IPS-15b (cell line): ENCODE measurements at regions not wholly inside any gene's neighbourhood (a gene's known extent, or its start where the extent isn't known, plus 50 kb on each side); places are given as distances from the start of the nearest gene placed in this dataset.

Source experiments
- H3K27me3 ChIP-seq: one replicate; pipeline ENCODE4 v1.6.1; 2013; ENCODE audit warnings: low read length; ENCODE audit not compliant: control insufficient read depth, insufficient read depth
- H3K36me3 ChIP-seq: one replicate; pipeline ENCODE4 v1.6.1; 2013; ENCODE audit warnings: low read length; ENCODE audit not compliant: control insufficient read depth, insufficient read depth
- H3K4me1 ChIP-seq: one replicate; pipeline ENCODE4 v1.6.1; 2013; ENCODE audit warnings: mild to moderate bottlenecking, low read length; ENCODE audit not compliant: control insufficient read depth, insufficient read depth
- H3K4me3 ChIP-seq: one replicate; pipeline ENCODE4 v1.5.1; 2013; ENCODE audit warnings: low read depth, low read length
- H3K9ac ChIP-seq: one replicate; pipeline ENCODE4 v1.6.1; 2013; ENCODE audit warnings: low read depth, mild to moderate bottlenecking, low read length
- H3K9me3 ChIP-seq: one replicate; pipeline ENCODE4 v1.6.1; 2013; ENCODE audit warnings: mild to moderate bottlenecking, low read length; ENCODE audit not compliant: control insufficient read depth, insufficient read depth

DNA sequence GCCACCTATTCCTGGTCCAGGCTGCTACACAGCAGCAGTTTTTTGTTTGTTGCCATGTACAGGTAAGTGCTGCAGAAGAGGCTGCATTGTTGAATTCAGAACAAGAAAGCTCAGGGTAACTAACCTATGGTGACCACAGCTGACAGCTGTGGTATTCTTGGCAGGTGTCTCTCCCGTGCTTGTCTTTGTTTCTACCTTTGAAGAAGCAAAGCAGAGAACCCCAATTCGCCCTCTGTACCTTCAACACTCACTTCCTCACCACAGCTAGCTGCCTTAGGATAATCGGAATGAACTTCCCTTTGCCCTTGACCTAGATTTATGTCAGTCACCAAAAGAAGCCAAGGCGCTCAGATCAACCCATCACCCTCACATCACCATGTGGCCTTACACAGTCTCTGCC, 1703.3 kb upstream of the SLC10A2 start:
- Histone ChIP-seq H3K36me3 (no peaks in the 10 kb centered on the region), H3K4me3 (no peak overlapping the region), H3K9me3 (no peaks in the 10 kb centered on the region), H3K9ac (no peak overlapping the region), H3K27me3 (no peaks in the 10 kb centered on the region), H3K4me1 (peaks cover 4% of the 10 kb centered on the region)

DNA sequence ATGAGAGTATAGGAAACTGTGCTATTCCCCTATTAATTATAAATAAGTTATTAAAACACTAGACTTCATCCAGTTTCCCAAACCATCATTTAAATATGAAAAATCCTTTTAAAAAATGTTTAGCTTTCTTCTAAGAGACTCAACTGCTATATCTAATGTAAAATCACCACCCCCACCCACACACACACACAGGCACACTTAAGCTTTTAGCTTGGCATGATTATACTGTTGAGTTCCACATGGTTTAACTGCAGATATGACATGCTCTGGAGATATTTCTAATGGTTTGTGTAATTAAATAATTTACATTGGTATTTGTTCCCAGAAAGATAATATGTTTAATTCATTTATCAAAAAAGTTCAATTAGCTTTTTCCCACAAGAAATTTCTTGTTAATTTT, 1700.1 kb upstream of the SLC10A2 start:
- Histone ChIP-seq H3K4me3 (no peak overlapping the region), H3K36me3 (no peaks in the 10 kb centered on the region), H3K9ac (no peak overlapping the region), H3K4me1 (no peaks in the 10 kb centered on the region), H3K9me3 (no peaks in the 10 kb centered on the region), H3K27me3 (no peaks in the 10 kb centered on the region)

DNA sequence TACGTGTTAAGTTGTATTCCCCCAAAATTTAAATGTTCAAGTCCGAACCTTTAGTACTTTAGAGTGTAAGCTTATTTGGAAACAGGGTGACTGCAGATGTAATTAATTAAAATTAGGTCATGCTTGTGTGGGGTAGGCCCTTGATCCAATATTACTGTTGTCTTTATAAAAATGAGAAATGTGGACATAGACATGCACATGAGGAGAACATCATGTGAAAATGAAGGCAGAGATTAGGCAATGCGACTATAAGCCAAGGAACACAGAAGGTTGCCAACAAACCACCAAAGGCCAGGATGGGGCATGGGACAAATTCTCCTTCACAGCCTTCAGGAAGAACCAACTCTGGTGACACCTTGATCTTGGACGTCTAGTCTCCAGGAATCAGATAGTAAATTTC, 1698.4 kb upstream of the SLC10A2 start:
- no peaks in the 10 kb centered on the region for H3K36me3 ChIP-seq
- no peaks in the 10 kb centered on the region for H3K27me3 ChIP-seq
- no peak overlapping the region for H3K9ac ChIP-seq
- no peak overlapping the region for H3K4me3 ChIP-seq
- no peaks in the 10 kb centered on the region for H3K9me3 ChIP-seq
- no peaks in the 10 kb centered on the region for H3K4me1 ChIP-seq

GRCh38 chr13:104759069-104759468, 1692.9 kb upstream of the SLC10A2 start:
- Histone ChIP-seq H3K27me3 (no peaks in the 10 kb centered on the region), H3K4me1 (no peaks in the 10 kb centered on the region), H3K36me3 (no peaks in the 10 kb centered on the region), H3K9me3 (no peaks in the 10 kb centered on the region), H3K9ac (no peak overlapping the region), H3K4me3 (no peak overlapping the region)

- Histone ChIP-seq H3K36me3 (no peaks in the 10 kb centered on the region), H3K4me3 (no peak overlapping the region), H3K27me3 (no peaks in the 10 kb centered on the region), H3K4me1 (no peaks in the 10 kb centered on the region), H3K9ac (no peak overlapping the region), H3K9me3 (no peaks in the 10 kb centered on the region)
Measured at GRCh38 chr13:104757712-104758111, 1691.5 kb upstream of the SLC10A2 start.

DNA sequence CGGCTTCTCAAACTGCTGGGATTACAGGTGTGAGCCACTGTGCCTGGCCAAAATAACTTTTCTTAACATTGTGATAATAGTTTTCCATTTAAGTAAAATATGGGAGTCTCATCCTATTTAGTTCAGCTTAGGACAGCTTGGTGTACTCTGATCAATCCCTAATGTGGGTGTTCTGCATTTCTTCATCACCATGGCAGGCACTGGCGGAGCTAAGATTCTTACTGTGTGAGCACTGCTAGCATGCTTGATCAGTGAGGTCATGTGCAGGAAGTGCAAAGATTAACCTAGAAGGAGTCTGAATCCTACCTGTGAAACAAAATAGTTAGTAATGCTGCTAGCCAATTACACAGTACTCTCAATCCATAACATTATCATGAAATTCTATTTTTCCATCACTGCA, 1684.2 kb upstream of the SLC10A2 start:
- no peak overlapping the region for H3K9ac ChIP-seq
- H3K9me3 ChIP-seq = no peaks in the 10 kb centered on the region
- no peak overlapping the region for H3K4me3 ChIP-seq
- no peaks in the 10 kb centered on the region for H3K36me3 ChIP-seq
- H3K27me3 ChIP-seq = no peaks in the 10 kb centered on the region
- no peaks in the 10 kb centered on the region for H3K4me1 ChIP-seq

DNA sequence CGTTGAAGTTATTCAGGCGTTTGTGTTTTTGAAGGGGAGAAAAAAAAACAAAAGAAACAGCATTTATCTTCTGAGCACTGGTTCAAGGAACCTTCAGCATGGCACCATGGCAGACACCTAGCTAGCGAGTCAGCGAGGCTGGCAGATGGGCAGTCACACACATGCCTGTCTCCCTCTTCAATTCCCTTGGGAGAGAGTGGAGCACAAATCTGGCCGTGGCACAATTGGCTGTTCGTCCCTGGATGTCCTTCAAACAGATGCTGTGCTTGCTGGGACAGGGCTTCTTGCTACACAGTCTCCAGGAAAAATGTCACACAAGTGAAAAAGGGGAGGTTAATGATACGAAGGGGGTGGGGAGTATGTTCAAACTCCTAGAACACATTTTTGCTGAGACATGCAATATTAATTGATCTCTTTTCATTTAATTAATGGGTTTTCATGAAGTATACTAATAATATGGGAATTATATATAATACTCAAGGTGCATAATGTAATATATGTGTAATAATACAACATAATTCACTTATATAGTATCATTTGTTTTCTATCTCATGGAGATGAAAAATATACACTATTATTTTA, 1674.5 kb upstream of the SLC10A2 start:
- no peaks in the 10 kb centered on the region for H3K27me3 ChIP-seq
- H3K36me3 ChIP-seq = no peaks in the 10 kb centered on the region
- no peaks in the 10 kb centered on the region for H3K9me3 ChIP-seq
- no peak overlapping the region for H3K4me3 ChIP-seq
- H3K4me1 ChIP-seq = no peaks in the 10 kb centered on the region
- H3K9ac ChIP-seq = no peak overlapping the region

DNA sequence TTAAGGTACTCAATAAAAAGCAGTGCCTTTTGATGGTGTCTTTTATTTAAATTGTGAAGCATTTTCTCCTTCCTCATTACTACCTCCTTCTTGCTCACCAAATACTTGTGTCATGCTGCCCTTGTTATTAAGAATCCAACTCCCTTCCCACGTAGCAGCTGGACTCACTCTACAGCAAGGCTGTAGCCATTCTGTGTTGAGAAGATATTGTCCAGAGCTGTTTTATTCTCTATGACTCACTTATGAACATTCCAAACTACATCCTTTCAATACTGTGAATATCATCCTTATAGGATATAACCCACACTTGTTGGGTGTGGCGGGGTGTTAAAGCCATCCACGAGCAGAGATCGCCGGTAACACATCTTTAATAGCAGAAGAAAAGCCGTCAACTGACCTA, 1671.5 kb upstream of the SLC10A2 start:
- no peaks in the 10 kb centered on the region for H3K36me3 ChIP-seq
- no peak overlapping the region for H3K4me3 ChIP-seq
- H3K4me1 ChIP-seq = no peaks in the 10 kb centered on the region
- no peaks in the 10 kb centered on the region for H3K9me3 ChIP-seq
- H3K9ac ChIP-seq = no peak overlapping the region
- H3K27me3 ChIP-seq = no peaks in the 10 kb centered on the region

- H3K36me3 ChIP-seq = no peaks in the 10 kb centered on the region
- no peak overlapping the region for H3K4me3 ChIP-seq
- no peaks in the 10 kb centered on the region for H3K4me1 ChIP-seq
- no peak overlapping the region for H3K9ac ChIP-seq
- no peaks in the 10 kb centered on the region for H3K9me3 ChIP-seq
- H3K27me3 ChIP-seq = no peaks in the 10 kb centered on the region
Measured at GRCh38 chr13:104733427-104733826, 1667.2 kb upstream of the SLC10A2 start.

DNA sequence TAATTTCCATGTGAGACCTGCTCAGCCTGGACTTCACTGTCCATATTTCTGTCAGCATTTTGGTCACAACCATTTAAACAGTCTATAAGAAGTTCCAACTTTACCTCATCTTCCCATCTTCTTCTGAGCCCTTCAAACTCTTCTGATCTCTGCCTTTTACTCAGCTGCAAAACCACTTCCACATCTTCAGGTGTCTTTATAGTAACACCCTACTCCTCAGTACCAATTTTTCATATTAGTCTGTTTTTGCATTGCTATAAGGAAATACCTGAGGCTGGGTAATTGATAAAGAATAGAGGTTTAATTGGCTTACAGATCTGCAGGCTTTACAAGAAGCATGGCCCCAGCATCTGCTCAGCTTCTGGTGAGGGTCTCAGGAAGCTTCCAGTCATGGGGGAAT, 1648.9 kb upstream of the SLC10A2 start:
- Histone ChIP-seq H3K9me3 (no peaks in the 10 kb centered on the region), H3K4me1 (no peaks in the 10 kb centered on the region), H3K27me3 (no peaks in the 10 kb centered on the region), H3K4me3 (no peak overlapping the region), H3K36me3 (no peaks in the 10 kb centered on the region), H3K9ac (no peak overlapping the region)

DNA sequence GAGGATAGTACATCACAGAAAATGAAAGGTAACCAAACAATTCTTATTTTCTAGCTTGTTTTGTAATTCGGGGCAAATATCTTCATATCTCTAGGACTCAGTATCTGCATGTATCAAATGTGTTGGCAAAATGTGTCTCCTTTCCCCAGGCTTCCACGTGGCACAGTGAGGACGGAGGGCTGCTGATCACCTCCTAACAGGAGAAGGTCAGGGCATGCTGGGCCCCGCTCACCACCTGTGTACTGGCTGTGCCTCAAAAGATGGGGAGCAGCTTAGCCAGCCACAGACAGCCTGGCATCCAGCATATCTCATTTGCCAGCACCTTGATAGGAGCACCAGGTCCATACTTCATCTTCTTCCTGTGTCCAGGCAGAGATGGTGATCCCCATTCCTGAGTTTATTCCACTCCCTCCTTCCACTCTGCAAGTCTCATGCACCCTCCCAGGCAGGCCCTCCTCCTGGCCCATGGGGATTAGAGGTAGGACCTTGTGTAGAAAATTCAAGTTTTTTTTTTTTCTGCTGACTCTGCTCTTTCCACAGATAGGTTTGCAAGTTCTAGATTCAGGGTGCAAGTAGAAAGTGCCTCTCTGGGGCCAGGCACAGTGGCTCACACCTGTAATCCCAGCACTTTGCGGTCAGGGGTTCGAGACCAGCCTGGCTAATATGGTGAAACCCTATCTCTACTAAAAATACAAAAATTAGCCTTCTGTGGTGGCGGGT, 1639.0 kb upstream of the SLC10A2 start:
- no peak overlapping the region for H3K9ac ChIP-seq
- H3K36me3 ChIP-seq = no peaks in the 10 kb centered on the region
- H3K9me3 ChIP-seq = no peaks in the 10 kb centered on the region
- H3K4me1 ChIP-seq = no peaks in the 10 kb centered on the region
- H3K4me3 ChIP-seq = no peak overlapping the region
- no peaks in the 10 kb centered on the region for H3K27me3 ChIP-seq

DNA sequence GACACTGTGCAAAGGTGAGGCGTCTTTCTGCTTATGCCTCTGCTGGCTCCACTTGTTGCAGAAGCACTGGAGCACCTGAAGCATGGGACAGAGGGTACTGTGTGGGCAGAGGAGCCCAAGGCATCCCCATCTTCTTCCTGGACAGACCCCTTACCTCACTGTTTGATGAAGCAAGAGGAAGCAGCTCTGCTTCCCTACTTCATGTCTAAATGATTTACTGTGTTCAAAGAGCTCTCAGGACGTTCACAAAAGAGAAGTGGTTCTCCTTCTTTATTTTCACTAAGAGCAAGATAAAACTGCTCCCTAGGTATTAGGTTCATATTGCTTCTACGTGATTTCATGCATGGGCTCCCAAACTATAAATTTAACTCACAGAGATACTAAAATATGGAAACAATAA, 1635.4 kb upstream of the SLC10A2 start:
- Histone ChIP-seq H3K36me3 (no peaks in the 10 kb centered on the region), H3K9me3 (no peaks in the 10 kb centered on the region), H3K9ac (no peak overlapping the region), H3K27me3 (no peaks in the 10 kb centered on the region), H3K4me1 (no peaks in the 10 kb centered on the region), H3K4me3 (no peak overlapping the region)
